ENCODE measurements at regions not wholly inside any gene's neighbourhood (a gene's known extent, or its start where the extent isn't known, plus 50 kb on each side); places are given as distances from the start of the nearest gene placed in this dataset.

DNA sequence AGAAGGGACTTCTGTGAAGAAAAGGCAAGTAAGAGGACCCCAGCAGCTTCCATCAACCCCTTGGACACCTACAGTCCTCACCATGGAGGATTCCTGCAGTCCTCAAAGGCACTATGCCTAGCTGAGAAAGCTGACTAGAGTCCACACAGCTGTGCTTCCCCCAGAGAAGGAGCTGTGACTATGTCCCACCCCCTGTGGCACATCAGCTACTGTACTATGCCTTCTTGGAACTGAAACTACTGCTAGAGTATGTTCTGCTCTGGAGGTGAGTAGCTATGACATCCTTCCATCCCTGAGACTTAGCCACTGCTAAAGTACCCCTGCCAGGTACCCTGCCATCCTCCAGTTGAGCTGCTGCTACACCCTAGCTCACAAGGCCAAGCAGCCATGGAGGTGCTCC, 690.2 kb upstream of the CHAC2 start:
- no peak overlapping the region for H3K27ac ChIP-seq
- POLR2A ChIA-PET (ENCODE audit: low non-redundant PET), result no interaction called here

GRCh38 chr2:53075760-53076159, 691.8 kb upstream of the CHAC2 start:
- no peak for DNase-seq (ENCODE audit: low spot score)
- ChIA-PET POLR2A (ENCODE audit: low non-redundant PET) (interaction anchor here (0.6 kb wide), 1 partner anchor 590 kb away, joined by 3 read pairs; no protein-coding TSS in a partner anchor), CTCF (interaction anchor here (1.4 kb wide), 1 partner anchor 9 kb away, joined by 3 read pairs; no protein-coding TSS in a partner anchor)
- H3K27ac ChIP-seq, result no peak overlapping the region
- TF ChIP-seq, protein P1, sequence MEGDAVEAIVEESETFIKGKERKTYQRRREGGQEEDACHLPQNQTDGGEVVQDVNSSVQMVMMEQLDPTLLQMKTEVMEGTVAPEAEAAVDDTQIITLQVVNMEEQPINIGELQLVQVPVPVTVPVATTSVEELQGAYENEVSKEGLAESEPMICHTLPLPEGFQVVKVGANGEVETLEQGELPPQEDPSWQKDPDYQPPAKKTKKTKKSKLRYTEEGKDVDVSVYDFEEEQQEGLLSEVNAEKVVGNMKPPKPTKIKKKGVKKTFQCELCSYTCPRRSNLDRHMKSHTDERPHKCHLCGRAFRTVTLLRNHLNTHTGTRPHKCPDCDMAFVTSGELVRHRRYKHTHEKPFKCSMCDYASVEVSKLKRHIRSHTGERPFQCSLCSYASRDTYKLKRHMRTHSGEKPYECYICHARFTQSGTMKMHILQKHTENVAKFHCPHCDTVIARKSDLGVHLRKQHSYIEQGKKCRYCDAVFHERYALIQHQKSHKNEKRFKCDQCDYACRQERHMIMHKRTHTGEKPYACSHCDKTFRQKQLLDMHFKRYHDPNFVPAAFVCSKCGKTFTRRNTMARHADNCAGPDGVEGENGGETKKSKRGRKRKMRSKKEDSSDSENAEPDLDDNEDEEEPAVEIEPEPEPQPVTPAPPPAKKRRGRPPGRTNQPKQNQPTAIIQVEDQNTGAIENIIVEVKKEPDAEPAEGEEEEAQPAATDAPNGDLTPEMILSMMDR (conservative IDR thresholded peaks at IDR 0.05; ENCODE audit: low read depth), result no peak

More for the DNA sequence above, 690.2 kb upstream of the CHAC2 start:
- DNase-seq (ENCODE audit: low spot score), result no peak
- TF ChIP-seq, protein P1 (conservative IDR thresholded peaks at IDR 0.05; ENCODE audit: low read depth), result no peak
- CTCF ChIA-PET, result no interaction called here

- no peak for DNase-seq (ENCODE audit: low spot score)
- POLR2A ChIA-PET (ENCODE audit: low non-redundant PET), result no interaction called here
- CTCF ChIA-PET, result interaction anchor here (0.6 kb wide), 1 partner anchor 489 kb away, joined by 3 read pairs; no protein-coding TSS in a partner anchor
- TF ChIP-seq, protein P1 (conservative IDR thresholded peaks at IDR 0.05; ENCODE audit: low read depth), result no peak
- H3K27ac ChIP-seq, result no peak overlapping the region
Observed at GRCh38 chr2:53067533-53067932, 700.1 kb upstream of the CHAC2 start.

DNA sequence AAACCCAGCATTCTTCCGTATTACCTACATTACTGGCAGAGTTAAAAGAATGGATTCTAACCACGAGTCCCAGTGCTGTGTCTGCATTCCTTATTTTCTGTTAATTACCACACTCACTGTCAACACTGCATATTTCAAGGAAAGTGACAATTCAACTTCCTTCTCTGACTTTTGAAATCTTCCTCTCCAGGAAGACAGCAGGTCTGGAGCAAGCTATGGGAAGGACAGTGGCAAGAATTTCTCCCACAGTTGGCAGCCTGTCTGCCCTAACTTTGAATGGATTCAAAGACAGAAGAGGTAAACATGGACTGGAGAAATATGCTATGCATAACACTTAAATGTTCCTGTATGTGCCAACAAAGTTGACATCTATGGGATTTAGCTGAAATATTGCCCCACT, 700.5 kb upstream of the CHAC2 start:
- CTCF ChIA-PET, result interaction anchor here (0.9 kb wide), 1 partner anchor 9 kb away, joined by 3 read pairs; no protein-coding TSS in a partner anchor

GRCh38 chr2:53064154-53064553, 703.5 kb upstream of the CHAC2 start:
- POLR2A ChIA-PET (ENCODE audit: low non-redundant PET), result no interaction called here
- DNase-seq (ENCODE audit: low spot score), result no peak
- no peak overlapping the region for H3K27ac ChIP-seq
- CTCF ChIA-PET, result no interaction called here
- TF ChIP-seq, protein P1 (conservative IDR thresholded peaks at IDR 0.05; ENCODE audit: low read depth), result no peak

More for the DNA sequence above, 700.5 kb upstream of the CHAC2 start:
- DNase-seq (ENCODE audit: low spot score), result no peak
- H3K27ac ChIP-seq, result no peak overlapping the region
- POLR2A ChIA-PET (ENCODE audit: low non-redundant PET), result no interaction called here
- TF ChIP-seq, protein P1 (conservative IDR thresholded peaks at IDR 0.05; ENCODE audit: low read depth), result no peak

DNA sequence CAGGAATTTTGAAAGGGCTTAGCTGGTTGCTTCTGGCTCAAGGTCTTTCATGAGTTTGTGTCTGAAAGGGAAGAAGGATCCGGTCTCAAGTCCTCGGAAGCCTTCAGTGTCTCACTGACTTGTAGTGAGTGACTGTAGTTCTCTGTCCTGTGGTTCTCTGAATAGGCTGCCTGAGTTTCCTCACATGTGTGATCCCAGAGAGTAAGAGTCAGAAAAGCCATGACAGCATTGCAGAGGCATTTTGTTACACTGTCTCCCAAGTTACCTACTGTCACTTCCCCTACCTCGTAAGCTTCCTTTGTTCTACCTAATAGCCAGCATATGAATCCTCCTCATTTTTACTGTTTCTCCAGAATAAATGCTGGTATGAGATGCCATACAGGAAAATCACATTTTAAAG, 709.1 kb upstream of the CHAC2 start:
- H3K27ac ChIP-seq, result no peak overlapping the region
- CTCF ChIA-PET, result no interaction called here
- TF ChIP-seq, protein P1 (conservative IDR thresholded peaks at IDR 0.05; ENCODE audit: low read depth), result no peak
- POLR2A ChIA-PET (ENCODE audit: low non-redundant PET), result no interaction called here
- peak; percentile 3 for DNase-seq (ENCODE audit: low spot score)
